Iris pigment epithelial cell (primary cell): ENCODE measurements at regions not wholly inside any gene's neighbourhood (a gene's known extent, or its start where the extent isn't known, plus 50 kb on each side); places are given as distances from the start of the nearest gene placed in this dataset.
A peak's percentile ranks its signal among the peaks of the same experiment; 100 is the strongest.

ENCODE experiments used
- DNase-seq: peaks from one replicate; pipeline ENCODE4 v3.0.0-alpha.2; 2011; ENCODE audit warnings: low read depth

DNA sequence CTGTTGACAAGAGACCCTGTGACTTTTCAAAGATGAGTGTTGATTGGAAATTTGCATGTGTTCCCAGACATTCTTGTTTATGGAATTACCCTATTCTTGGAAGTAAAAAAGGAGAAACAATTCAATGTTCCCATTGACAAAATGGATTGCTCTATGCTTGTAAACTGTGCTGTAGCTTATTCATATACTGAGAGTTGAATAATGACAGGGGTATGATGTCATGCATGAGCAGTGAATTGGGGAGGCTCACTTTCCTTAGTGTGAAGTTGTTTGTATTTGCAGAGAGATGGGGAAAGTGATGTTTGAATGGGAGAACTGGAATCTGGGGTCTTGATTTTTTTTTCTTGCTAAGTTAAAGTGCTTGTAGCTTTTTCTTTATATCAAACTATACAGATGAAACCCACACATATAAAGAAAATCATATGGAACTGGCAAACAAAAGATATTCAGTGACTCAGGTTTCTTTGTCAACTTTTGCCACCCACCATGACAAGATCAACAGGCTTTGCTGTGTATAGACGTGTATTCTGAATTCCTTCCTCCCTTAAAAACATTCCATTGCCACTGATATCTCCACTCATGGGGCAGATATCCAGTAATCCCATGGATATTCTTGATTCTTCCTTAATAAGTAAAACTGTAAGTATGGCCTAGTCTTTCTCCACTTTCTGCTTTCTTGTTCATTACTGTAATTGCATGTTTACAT is 97.8 kb upstream of the JAG1 start:
- no peak for DNase-seq

DNA sequence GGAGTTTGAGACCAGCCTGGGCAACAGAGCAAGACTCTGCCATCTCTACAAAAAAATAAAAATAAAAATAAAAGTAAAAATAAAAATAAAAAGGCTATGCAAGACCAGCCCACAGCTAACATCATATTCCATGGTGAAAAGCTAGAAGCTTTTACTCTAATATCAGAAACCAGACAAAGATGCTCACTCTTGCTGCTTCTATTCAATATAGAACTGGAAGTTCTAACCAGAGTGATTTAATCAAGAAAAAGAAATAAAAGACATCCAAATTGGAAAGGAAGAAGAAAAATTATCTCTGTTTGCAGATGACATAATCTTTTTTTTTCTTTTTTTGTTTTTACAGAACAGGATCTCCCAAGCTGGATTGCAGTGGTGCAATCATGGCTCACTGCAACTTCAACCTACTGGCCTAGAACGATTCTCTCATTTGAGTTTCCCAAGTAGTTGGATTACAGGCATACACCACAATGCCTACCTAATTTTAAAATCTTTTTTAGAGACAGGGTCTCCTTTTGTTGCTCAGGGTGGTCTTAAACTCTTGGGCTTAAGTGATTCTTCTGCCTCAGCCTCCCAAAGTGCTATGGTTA is 100.7 kb upstream of the JAG1 start:
- DNase-seq: no peak

DNA sequence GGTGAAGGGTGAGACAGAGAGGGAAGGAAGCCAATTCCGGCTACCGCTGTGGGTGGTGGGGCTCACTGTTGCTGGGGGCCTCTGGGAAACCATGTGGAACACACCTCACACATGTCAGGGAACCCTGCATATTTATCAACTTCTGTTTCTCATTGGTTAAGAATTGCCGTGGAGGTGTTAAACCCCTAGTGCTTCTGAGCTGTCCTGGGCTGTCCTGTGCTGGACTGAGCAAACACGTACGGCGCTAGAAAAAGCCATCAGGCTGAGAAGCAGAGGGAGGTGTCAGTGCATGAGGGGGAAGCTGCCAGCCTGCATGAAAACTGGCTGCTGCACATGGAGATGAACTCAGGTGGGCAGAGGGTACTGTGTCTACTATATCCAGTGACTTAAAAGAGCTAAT is 103.9 kb upstream of the JAG1 start:
- DNase-seq: no peak

DNA sequence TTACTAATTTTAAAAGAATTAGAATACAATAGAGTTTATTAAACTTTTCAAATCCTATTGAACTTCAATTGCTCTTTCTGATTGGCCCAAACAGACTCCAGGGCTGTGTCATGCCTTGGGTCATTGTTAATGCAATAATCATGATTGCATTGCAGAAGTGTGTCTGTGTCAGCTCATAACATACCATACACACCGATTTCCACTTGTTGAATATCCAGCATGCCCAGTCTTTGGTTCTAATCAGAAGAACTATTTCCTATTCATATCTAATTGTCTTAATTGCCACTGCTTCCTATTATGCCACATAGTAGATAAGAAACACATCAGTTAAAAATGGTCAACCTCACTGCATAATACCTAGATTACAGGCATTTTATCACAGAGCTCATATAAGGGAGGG is 106.1 kb upstream of the JAG1 start:
- no peak for DNase-seq

DNA sequence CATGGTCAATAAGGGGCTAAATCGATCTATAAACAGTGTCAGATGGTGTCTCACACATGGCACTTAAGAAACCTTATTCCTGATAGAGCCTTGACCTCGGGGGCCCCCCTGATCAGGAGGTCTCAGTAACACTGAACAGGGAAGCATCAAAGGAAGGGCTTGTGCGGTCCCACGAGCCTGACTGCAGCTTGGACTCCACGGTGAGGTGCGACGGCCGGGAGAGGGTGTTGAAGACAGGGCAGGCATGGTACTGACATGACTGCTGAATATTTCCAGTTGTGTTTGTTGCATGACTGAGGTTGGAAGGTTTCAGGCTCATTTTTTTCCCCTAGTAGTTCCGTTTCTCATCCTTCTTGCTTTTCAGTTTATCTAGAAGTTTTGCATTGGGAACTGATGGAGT is 107.1 kb upstream of the JAG1 start:
- no peak for DNase-seq

DNA sequence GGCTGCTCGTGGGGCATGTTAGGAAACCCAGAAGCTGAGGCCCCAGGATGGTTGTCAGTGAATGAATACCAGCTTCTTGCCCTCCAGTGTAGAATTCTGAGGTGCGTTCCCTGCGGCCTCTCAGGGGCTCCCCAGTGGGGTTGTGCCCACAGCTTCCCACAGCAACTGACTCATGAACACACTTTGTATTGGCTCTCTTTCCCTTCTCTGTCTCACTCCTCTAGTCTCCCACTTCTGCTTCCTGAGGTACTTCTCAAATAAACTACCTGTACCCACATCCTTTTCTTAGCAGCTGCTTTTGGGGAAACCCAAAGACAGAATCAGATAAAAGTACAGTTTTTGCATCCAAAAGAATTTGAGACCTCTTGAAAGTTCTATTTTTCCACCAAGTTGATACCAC is 107.7 kb upstream of the JAG1 start:
- no peak for DNase-seq

DNA sequence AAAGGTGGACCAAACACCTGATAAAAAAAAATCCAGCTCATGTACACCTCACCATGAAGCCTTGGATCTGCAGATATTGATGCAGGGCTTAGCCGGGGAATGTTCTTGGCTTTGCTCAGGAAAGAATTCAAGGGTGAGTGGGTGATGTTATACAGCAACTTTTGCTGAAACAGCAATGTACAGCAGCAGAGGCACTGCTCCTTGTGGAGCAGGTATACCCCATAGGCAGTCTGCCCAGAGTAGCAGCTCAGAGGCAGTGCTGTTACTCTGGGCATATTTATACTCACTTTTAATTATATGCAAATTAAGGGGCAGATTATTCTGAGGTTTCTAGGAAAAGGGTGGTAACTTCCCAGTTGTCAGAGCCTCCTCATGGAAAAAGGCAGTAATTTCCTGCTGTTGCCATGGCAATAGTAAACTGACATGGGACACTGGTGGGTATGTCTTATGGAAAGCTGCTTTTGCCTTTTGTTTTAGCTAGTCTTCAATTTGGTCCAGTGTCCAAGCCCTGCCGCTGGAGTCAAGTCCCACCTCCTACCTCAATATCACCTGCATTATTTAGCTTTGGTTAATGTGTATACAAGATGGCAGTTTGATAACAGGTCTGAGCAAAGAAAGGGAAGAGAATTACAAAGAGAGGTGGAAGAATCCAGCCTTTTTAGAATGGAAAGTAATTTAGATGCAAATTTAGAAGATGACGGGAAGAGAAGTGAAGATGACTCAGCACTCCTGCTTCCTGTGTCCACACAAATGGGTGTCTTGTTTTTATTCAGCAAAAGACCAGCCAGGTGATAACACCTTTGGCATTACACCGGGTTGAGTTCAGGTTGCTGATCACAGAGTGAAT is 110.1 kb upstream of the JAG1 start:
- DNase-seq: peak; percentile 21

DNA sequence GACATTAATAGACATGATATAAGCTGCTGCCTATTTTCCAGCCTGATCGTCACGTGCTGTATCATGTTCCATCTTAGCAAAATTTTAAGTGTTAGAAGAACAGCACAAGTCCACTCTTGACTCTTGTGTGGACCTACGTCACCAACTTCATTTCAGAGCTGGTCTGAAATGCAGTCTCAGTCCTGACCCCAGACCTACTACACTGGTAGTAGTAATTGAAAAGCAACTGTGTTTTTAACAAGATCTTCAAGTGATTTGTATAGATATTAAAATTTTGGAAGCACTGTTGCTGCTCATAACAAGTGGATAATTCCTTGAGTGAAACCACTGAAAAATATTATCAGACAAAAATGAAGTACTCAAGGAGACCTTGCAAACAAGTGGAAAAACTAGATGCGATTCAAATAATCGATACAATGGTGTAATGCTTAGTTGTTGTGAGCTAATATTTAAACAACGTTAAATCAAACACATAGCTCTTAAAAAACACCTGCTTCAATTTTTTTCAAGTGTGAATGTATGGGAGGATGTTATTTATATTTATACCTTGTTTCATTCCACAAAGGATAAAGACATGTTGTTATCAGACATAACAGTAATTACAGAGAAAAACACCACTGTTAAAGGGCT is 110.9 kb upstream of the JAG1 start:
- no peak for DNase-seq

DNA sequence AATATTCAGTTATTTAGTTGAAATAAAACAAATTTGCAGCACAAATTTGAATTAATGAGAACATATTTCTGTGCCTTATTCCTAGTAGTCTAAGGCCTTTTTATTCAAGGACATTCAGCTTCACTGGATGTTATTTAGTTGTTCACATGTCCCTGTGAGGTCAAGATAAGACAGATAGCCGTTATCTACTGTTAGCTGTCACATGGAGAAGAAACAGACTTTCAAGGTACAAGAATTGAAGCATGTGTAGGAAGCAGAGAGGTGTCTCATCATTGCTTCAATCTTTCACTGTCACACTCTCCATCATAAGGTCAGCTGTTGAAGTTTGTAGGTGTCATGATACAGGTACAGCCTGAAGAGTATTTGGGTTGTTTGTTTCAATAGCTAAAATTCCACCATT is 112.9 kb upstream of the JAG1 start:
- no peak for DNase-seq

DNA sequence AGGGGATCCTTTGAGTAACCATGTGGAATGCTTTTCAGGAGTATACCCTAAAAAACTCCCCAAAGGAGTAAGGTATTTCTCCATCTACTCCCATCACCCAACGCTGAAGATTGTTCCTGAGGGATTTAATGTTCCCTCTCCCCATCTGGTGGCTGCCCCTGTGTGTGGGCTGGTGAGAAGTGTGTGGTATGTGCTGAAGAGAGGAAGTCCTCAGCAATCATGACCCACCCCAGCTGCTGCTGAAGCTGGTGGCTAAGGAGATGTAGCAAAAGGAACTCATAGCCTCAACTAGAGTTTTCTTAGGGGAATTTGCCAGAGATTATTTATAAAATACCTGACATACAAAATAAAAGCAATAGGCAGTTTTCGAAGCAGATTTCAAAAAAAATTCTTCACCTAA is 114.3 kb upstream of the JAG1 start:
- no peak for DNase-seq

DNA sequence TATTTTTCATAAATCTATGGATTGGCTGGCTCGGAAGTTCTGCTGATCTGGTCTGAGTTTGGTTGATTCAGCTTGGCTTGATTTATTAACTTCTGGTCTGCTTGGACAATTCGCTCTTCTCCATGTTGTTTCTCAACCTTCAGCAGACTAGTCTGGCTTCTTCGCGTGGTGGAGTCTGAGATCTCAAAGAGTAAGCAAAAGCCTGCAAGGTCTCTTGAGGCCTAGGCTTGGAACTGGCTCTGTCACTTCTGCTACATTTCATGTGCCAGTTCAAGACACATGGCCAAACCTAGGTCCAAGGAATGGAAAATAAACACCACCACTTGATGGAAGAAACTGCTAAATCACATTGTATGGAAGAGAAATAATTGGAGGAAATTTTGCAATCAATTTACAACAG is 115.1 kb upstream of the JAG1 start:
- DNase-seq: no peak

DNA sequence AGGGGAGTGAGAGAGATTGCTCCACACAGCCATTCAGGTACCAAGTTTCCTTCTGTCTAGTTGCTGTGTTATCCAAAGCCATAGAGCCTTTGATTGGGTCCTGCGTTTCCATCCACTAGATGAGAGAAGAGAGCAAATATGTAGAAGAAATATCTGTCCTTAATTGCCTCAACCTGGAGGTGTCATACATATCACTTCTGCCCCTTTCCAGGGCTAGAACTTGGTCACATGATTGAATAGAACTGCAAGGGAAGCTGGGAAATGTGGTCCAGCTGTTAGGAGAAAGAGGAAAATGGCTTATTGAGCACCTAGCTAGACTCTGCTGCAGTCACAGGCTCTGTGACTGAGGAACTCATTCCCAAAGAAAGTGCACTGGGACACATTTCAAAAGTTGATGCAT is 115.6 kb upstream of the JAG1 start:
- no peak for DNase-seq

DNA sequence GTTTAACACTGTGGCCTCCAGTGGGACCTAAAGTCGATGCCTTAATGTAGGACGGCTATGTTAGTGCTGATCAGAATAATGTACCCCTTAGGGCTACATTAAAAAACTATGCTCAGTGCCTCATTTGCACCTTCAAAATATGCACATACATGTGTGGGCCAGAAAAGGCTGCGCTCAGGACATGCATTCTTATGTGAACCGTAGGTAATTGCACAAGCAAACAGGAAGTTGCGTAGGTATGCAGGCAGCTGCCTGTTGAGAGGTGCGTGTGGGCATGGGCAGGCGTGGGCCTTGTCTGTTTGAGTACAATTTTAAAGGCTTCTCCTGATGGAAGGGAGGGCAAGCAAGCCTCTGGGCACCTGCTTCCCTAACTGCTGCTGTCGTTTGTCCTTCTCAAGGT is 116.2 kb upstream of the JAG1 start:
- no peak for DNase-seq

DNA sequence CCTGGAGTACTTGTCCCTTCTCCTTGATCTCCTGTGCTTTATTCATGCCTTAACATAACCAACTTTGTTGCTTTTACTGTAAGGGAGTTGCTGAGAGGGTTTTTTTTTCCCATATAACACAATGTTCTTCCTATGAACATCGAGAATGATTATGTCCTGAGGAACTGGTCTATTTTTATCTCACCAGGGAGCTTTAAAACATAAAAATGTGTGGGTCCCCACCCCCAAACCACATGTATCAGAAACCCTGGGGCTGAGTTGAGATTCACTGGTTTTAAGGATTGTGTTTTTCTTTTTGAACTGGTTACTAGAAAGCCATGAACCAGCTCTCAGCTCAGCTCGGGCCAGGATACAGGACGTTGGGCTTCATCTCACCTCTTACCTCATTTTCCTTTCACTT is 118.5 kb upstream of the JAG1 start:
- DNase-seq: no peak

DNA sequence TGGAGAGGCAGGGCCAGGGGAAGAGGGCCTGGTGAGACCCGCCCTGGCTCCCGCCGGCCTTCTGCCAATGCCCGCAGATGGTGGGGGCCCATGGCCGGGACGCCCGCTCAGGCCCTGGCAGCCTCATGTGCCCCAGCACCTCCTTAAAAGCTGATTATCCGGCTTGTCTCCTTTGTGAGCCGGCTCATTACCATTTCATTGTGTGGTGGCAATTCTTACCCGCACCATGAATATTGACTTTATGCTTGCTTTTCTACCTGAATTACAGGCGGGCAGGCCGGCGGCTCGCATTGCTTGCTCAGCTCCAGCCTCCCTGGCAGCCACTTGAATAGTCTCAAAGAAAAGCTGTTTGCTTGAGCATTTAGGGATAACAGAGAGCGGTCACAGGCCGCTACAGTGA is 120.0 kb upstream of the JAG1 start:
- DNase-seq: no peak

DNA sequence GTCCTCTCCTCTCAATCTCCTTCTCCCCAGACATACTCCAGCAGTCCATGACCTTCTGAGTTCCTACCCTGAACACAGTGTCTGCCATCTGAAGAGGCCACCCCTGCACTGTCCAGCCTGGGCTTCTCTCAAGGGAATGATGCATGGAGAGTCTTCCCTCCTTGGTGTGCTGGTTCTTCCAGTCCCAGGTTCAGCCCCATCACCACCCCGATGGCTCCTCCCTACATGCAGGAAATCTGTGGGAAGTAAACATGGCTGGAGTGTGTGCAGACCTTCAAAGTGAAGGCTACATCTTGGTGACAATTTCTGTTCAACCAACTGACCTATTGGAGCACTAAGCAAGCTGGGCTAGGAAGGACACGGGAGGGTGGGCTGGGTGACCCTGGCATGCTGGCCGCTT is 121.0 kb upstream of the JAG1 start:
- DNase-seq: no peak

DNA sequence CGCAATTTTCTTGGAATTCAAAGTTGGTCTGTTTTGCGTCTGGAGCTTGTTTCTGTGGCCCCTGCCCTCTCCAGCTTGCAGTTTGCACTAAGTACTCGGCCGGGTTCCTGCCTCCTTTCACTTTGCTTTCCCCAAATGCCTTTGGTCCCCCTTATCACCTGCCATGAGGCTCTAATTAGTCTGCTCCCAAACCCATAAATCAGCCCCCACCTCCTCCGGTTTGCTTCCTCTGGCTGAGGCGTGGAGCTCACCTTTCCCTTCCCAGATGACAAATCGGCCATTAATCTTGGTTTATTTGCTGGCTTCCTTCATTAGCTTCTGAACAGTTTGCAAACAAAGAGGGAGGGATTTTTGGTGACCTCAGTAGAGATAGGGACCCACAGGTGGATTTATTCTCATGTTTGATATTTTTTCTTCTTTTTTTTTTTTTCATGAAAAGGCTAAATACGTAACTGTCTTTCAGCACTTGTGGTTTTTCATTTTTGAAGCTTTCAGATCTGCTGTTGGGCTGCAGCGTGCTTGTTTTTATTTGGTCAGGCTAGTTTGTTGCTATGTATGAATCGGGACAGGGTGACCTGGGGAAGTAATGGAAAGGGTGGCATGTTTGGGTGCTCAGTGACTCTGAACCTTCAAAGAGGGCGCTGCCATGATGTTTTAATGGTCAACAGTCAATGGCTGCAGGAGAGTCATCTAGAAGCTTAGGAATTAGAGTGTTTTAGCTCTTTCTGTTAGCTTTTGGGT is 121.7 kb upstream of the JAG1 start:
- no peak for DNase-seq

DNA sequence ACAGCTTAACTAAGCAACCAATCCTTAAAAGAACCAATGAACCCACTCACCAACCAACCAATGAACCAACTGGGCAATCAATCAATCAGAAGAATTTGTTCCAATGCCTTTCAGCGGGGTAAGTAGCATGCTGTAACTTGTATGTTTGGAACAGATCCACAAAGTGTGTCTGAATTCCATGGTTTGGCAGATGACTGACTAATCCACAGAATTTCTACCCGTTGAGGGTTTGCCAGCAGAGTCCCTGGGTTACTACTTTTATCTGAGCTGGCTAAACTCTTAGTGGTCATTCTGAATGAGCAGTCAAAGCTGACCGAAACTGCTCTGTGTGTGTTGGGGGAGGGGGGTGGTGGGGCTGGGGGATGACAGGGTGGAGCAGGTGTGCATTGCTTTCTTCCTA is 125.0 kb upstream of the JAG1 start:
- peak; percentile 41 for DNase-seq

DNA sequence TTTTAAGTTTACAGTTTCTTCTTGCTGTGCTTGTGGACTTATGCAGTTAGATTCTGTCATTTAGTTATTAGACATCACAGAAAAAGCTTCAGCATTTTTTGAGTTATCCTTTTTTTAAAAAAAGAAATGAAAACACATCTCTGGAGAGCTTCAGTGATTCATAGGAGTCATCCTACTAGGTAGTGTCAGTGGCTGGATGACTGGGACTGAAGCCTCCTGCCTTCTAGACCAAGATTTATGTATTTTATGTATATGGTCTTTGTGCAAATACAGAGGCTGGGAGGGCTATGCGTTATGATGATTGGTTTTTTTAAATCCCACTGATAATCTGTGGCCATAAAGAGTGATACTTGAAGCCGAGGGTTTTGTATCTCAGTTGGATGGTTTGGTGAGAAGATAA is 125.9 kb upstream of the JAG1 start:
- DNase-seq: no peak

DNA sequence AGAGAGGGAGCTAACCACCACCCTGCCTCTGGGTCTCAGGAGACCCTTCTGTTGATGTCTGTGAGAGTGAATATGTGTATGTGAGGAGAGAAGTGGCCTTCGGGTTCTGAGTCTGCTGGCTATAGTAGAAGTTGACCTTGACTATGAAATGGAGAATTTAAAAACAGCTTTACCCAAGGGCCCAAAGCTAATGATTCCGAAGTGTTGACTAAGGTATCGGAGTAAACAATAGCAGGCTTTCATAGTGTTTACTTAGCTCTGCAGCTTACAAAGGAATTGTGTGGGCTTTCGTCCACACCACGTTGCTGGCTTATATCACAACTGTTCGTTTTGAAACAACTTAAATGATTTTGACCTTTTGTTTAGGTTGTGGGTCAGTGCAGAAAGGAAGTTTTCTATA is 126.5 kb upstream of the JAG1 start:
- DNase-seq: no peak

DNA sequence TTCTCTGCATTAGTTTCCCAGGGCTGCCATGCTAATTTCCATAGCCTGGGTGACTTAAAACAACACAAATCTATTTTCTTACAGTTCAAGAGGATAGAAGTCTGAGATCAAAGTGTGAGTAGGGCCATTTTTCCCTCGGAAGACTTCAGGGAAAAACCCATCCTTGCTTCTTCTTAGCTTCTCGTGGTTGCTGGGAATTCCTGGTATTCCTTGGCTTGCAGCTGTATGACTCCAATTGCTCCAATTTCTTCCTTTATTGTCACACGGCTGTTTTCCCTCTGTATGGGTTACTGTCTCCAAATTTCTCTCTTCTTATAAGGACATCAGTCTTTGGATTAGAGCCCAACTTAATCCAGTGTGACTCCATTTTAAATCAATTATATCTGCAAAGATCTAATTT is 128.4 kb upstream of the JAG1 start:
- peak; percentile 12 for DNase-seq

DNA sequence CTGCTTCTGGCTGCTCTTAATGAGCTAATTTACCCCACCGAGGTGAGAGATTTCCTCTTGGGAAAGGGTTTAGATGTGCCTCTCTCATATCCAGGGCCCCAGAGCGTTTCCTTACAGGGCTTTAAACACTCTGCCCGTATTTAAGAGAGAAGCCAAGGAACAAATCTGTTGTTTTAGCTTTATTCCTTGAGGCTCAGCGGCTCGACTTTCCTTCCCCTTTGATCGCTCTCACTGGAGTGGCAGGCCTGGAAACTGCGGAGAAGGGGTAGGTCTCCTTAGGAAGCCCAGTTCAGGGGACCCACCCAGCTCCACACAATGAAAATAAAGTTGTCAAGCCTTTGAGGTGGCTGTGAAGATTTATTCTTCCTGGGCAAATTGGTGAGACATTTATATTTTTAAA is 132.0 kb upstream of the JAG1 start:
- DNase-seq: no peak
